CD14-positive monocyte (primary cell): ENCODE measurements at regions not wholly inside any gene's neighbourhood (a gene's known extent, or its start where the extent isn't known, plus 50 kb on each side); places are given as distances from the start of the nearest gene placed in this dataset.

ENCODE experiments used
- DNase-seq, 3 donors: peaks; one replicate each; pipeline ENCODE4 v3.0.0-alpha.2; 2011 to 2022
- H2AFZ ChIP-seq: 2 replicates; pipeline ENCODE4 v1.6.0; 2012; ENCODE audit warnings: mild to moderate bottlenecking, low read depth, low read length, inconsistent platforms; ENCODE audit not compliant: insufficient read depth, poor library complexity, severe bottlenecking
- H3K27ac ChIP-seq, 2 donors: 1 replicate in 1 of 2; 2 replicates in 1 of 2; pipeline ENCODE4 v1.5.1; 2012 to 2013; ENCODE audit warnings: low read length in 2 of 2, control low read depth in 1 of 2, inconsistent platforms in 1 of 2, low read depth in 1 of 2, mild to moderate bottlenecking in 1 of 2
- H3K27me3 ChIP-seq, 2 donors: one replicate each; pipeline versions ENCODE4 v1.6.0 to v1.6.1; 2011 to 2013; ENCODE audit warnings: low read length in 2 of 2; ENCODE audit not compliant: control insufficient read depth in 2 of 2, insufficient read depth in 2 of 2
- H3K36me3 ChIP-seq, 2 donors: replicated peaks in 1 of 2; 1 replicate in 1 of 2; 2 replicates in 1 of 2; pipeline versions ENCODE4 v1.5.1 to v1.6.1; 2012 to 2013; ENCODE audit warnings: low read length in 2 of 2, control low read depth in 1 of 2, inconsistent platforms in 1 of 2, mild to moderate bottlenecking in 1 of 2; ENCODE audit not compliant: insufficient read depth in 2 of 2, control insufficient read depth in 1 of 2
- H3K4me1 ChIP-seq, 2 donors: 1 replicate in 1 of 2; 2 replicates in 1 of 2; pipeline versions ENCODE4 v1.5.1 to v1.6.1; 2012 to 2013; ENCODE audit warnings: low read length in 2 of 2, control low read depth in 1 of 2, inconsistent platforms in 1 of 2, mild to moderate bottlenecking in 1 of 2, moderate library complexity in 1 of 2; ENCODE audit not compliant: insufficient read depth in 2 of 2, control insufficient read depth in 1 of 2
- H3K4me2 ChIP-seq: replicated peaks from 2 replicates; pipeline ENCODE3; 2012; ENCODE audit warnings: low read length, moderate library complexity, mild to moderate bottlenecking; ENCODE audit not compliant: poor library complexity, severe bottlenecking; ENCODE audit errors: extremely low read depth
- H3K4me3 ChIP-seq, 3 experiments: fragments of 200-600 bp in 1 of 3; sonication (generic) in 1 of 3; replicated peaks in 1 of 3; 1 replicate in 2 of 3; 2 replicates in 1 of 3; pipeline ENCODE4 v1.5.1; 2011 to 2013; ENCODE audit warnings: low read length in 3 of 3, mild to moderate bottlenecking in 3 of 3, control low read depth in 2 of 3, low read depth in 2 of 3, inconsistent platforms in 1 of 3, moderate library complexity in 1 of 3
- H3K79me2 ChIP-seq: 2 replicates; pipeline ENCODE4 v1.6.0; 2012; ENCODE audit warnings: mild to moderate bottlenecking, control low read depth, inconsistent platforms, low read length, moderate library complexity; ENCODE audit not compliant: insufficient read depth
- H3K9ac ChIP-seq: 2 replicates; pipeline ENCODE4 v1.6.0; 2017; ENCODE audit warnings: low read length, mild to moderate bottlenecking; ENCODE audit not compliant: insufficient read depth, poor library complexity, severe bottlenecking
- H3K9me3 ChIP-seq, 2 donors: replicated peaks in 1 of 2; 1 replicate in 1 of 2; 2 replicates in 1 of 2; pipeline versions ENCODE4 v1.5.1 to v1.6.1; 2012 to 2013; ENCODE audit warnings: low read length in 2 of 2, control low read depth in 1 of 2; ENCODE audit not compliant: control insufficient read depth in 1 of 2, insufficient read depth in 1 of 2
- H4K20me1 ChIP-seq: 2 replicates; pipeline ENCODE4 v1.6.0; 2012; ENCODE audit warnings: mild to moderate bottlenecking, low read length, control low read depth, moderate library complexity; ENCODE audit not compliant: insufficient read depth
- H3K27ac Mint-ChIP-seq, 7 donors: one replicate each; pipeline ENCODE4 v1.8.0; 2020; ENCODE audit warnings: mild to moderate bottlenecking in 7 of 7, mixed read lengths in 7 of 7, moderate library complexity in 6 of 7, inconsistent platforms in 2 of 7
- H3K27me3 Mint-ChIP-seq, 3 donors: one replicate each; pipeline ENCODE4 v1.8.0; 2021 to 2022; ENCODE audit warnings: low read depth in 3 of 3, mild to moderate bottlenecking in 3 of 3, mixed read lengths in 3 of 3, moderate library complexity in 3 of 3, inconsistent platforms in 1 of 3
- H3K36me3 Mint-ChIP-seq, 2 donors: one replicate each; pipeline ENCODE4 v1.8.0; 2020; ENCODE audit warnings: mixed read lengths in 2 of 2, inconsistent platforms in 1 of 2, mild to moderate bottlenecking in 1 of 2
- H3K4me1 Mint-ChIP-seq: one replicate; pipeline ENCODE4 v1.8.0; 2020; ENCODE audit warnings: mild to moderate bottlenecking, mixed read lengths
- H3K4me3 Mint-ChIP-seq, 2 donors: one replicate each; pipeline ENCODE4 v1.8.0; 2020; ENCODE audit warnings: mild to moderate bottlenecking in 2 of 2, mixed read lengths in 2 of 2, moderate library complexity in 1 of 2
- H3K9me3 Mint-ChIP-seq, 7 donors: one replicate each; pipeline ENCODE4 v1.8.0; 2020 to 2022; ENCODE audit warnings: mixed read lengths in 7 of 7, mild to moderate bottlenecking in 6 of 7, moderate library complexity in 6 of 7, inconsistent platforms in 2 of 7
- CTCF ChIP-seq: fragments of 200-600 bp; IDR thresholded peaks from one replicate; pipeline ENCODE4 v1.8.0; 2022; ENCODE audit warnings: antibody characterized with exemption, mild to moderate bottlenecking
- WGBS: methylation state at CpG from one replicate; pipeline ENCODE4 v1.1.5; 2013; ENCODE audit warnings: missing lambda C conversion rate; ENCODE audit not compliant: insufficient coverage; 5-methylcytosine and 5-hydroxymethylcytosine counted together
- intact Hi-C, 2 donors: fragments of 100-400 bp; cut with micrococcal nuclease; formaldehyde crosslinking; loops; one replicate each; pipeline versions ENCODE4 v1.15.0 to v1.15.1; 2023

GRCh38 chr18:44386401-44386800 is 294.3 kb upstream of the SETBP1 start:
- Histone ChIP-seq H3K36me3 (no peaks in the 10 kb centered on the region), H4K20me1 (no peaks in the 10 kb centered on the region), H3K4me1 (peaks cover 5 to 6% of the 10 kb centered on the region in 2 donors), H3K4me2 (no peak overlapping the region), H3K79me2 (no peaks in the 10 kb centered on the region), H3K9ac (no peak overlapping the region), H3K27ac (no peak overlapping the region), H2AFZ (no peak overlapping the region), H3K9me3 (no peaks in the 10 kb centered on the region), H3K4me3 (no peak overlapping the region), H3K27me3 (no peaks in the 10 kb centered on the region)
- no peak for DNase-seq
- intact Hi-C loops, result no loop called here
- peaks cover 0 to 2% (median 0%) of the 10 kb centered on the region in 3 donors for H3K27me3 Mint-ChIP-seq
- H3K9me3 Mint-ChIP-seq, result peaks cover 0 to 10% (median 2%) of the 10 kb centered on the region in 7 donors
- WGBS, result 78% methylated on average over 3 of the region's 5 CpGs
- peak overlapping the region in 1 of 7 donors; percentile 37 for H3K27ac Mint-ChIP-seq
- no peaks in the 10 kb centered on the region for H3K36me3 Mint-ChIP-seq
- no peak for TF ChIP-seq CTCF
- no peak overlapping the region for H3K4me3 Mint-ChIP-seq
- peaks cover 3% of the 10 kb centered on the region for H3K4me1 Mint-ChIP-seq

- DNase-seq, result no peak
- H3K27ac Mint-ChIP-seq, result no peak overlapping the region
- no peak overlapping the region for H3K9ac ChIP-seq
- no peak overlapping the region for H3K4me3 ChIP-seq
- H3K9me3 ChIP-seq, result no peaks in the 10 kb centered on the region
- H4K20me1 ChIP-seq, result no peaks in the 10 kb centered on the region
- H3K4me3 Mint-ChIP-seq, result no peak overlapping the region
- no peaks in the 10 kb centered on the region for H3K36me3 ChIP-seq
- H3K27me3 ChIP-seq, result no peaks in the 10 kb centered on the region
- intact Hi-C loops, result no loop called here
- no CpG with 5 or more reads among the region's 2 CpGs for WGBS
- no peak overlapping the region for H2AFZ ChIP-seq
- TF ChIP-seq CTCF, result no peak
- H3K9me3 Mint-ChIP-seq, result peaks cover 0 to 6% (median 2%) of the 10 kb centered on the region in 7 donors
- H3K27ac ChIP-seq, result no peak overlapping the region
- no peaks in the 10 kb centered on the region for H3K79me2 ChIP-seq
- H3K4me1 Mint-ChIP-seq, result peaks cover 10% of the 10 kb centered on the region
- no peak overlapping the region for H3K4me2 ChIP-seq
- H3K4me1 ChIP-seq, result peaks cover 9 to 14% of the 10 kb centered on the region in 2 donors
- H3K36me3 Mint-ChIP-seq, result no peaks in the 10 kb centered on the region
- H3K27me3 Mint-ChIP-seq, result peaks cover 0 to 2% (median 0%) of the 10 kb centered on the region in 3 donors
These were observed 292.4 kb upstream of the SETBP1 start for GRCh38 chr18:44388329-44388728.
